Ovary (tissue), 7 donors: ENCODE measurements at regions not wholly inside any gene's neighbourhood (a gene's known extent, or its start where the extent isn't known, plus 50 kb on each side); places are given as distances from the start of the nearest gene placed in this dataset.

Source experiments
- DNase-seq, 5 donors: peaks; one replicate each; pipeline ENCODE4 v3.0.0-alpha.2; 2019 to 2020
- H3K27ac ChIP-seq, 2 donors: fragments of 200-600 bp; one replicate each; pipeline versions ENCODE4 v1.5.1 to v1.8.0; 2019 to 2022
- H3K27me3 ChIP-seq: fragments of 200-600 bp; one replicate; pipeline ENCODE4 v1.8.0; 2022
- H3K36me3 ChIP-seq: fragments of 200-600 bp; sonication (generic); one replicate; pipeline ENCODE4 v1.5.1; 2019
- H3K4me1 ChIP-seq: one replicate; pipeline ENCODE4 v1.8.1; 2013; ENCODE audit warnings: mild to moderate bottlenecking, moderate library complexity; ENCODE audit not compliant: insufficient read depth
- H3K4me3 ChIP-seq: fragments of 200-600 bp; sonication (generic); one replicate; pipeline ENCODE4 v1.5.1; 2017
- H3K9me3 ChIP-seq, 2 donors: fragments of 200-600 bp in 1 of 2; sonication (generic) in 1 of 2; one replicate each; pipeline versions ENCODE4 v1.5.1 to v1.8.1; 2013 to 2019; ENCODE audit warnings: mild to moderate bottlenecking in 1 of 2, moderate library complexity in 1 of 2
- EP300 ChIP-seq: sonication (generic); formaldehyde crosslinking; IDR thresholded peaks from one replicate; pipeline ENCODE4 v1.6.1; 2017; ENCODE audit warnings: antibody characterized with exemption
- POLR2A ChIP-seq: fragments of 450-650 bp; IDR thresholded peaks from one replicate; pipeline ENCODE4 v1.6.1; 2017; ENCODE audit warnings: antibody characterized with exemption, mild to moderate bottlenecking, moderate library complexity
- WGBS, 3 donors: extraction: QIAGEN DNeasy Blood & Tissue Kit in 1 of 3; methylation state at CpG; one replicate each; pipeline versions ENCODE4 v1.1.5 to v1.1.7; 2013 to 2017; 5-methylcytosine and 5-hydroxymethylcytosine counted together
- intact Hi-C, 4 donors: fragments of 100-400 bp; cut with DNase I; formaldehyde crosslinking; loops; one replicate each; pipeline versions ENCODE4 v1.11.0 to v1.15.1; 2022 to 2023
- TF ChIP-seq, protein P1 (sequence below), 3 donors: fragments of 450-650 bp in 2 of 3; fragments of 200-600 bp in 1 of 3; IDR thresholded peaks; one replicate each; pipeline versions ENCODE4 v1.5.1 to v1.8.0; 2016 to 2022; ENCODE audit warnings: antibody characterized with exemption in 3 of 3, mild to moderate bottlenecking in 1 of 3
- donor health status: DM: no; HTN: no; CAD: no; lungs with moderate emphysema.
- donor health status: DM: no; HTN: no; CAD: no.
- donor health status: Bipolar disorder and iron deficiency.
- donor health status: DM: no; HTN: no; CAD: no.
- donor health status: DM: yes; HTN: yes; CAD: no.

GRCh38 chr2:217048730-217049129 lies 188.9 kb upstream of the TNP1 start:
- no peak for TF ChIP-seq POLR2A
- TF ChIP-seq EP300: no peak
- TF ChIP-seq, protein P1, sequence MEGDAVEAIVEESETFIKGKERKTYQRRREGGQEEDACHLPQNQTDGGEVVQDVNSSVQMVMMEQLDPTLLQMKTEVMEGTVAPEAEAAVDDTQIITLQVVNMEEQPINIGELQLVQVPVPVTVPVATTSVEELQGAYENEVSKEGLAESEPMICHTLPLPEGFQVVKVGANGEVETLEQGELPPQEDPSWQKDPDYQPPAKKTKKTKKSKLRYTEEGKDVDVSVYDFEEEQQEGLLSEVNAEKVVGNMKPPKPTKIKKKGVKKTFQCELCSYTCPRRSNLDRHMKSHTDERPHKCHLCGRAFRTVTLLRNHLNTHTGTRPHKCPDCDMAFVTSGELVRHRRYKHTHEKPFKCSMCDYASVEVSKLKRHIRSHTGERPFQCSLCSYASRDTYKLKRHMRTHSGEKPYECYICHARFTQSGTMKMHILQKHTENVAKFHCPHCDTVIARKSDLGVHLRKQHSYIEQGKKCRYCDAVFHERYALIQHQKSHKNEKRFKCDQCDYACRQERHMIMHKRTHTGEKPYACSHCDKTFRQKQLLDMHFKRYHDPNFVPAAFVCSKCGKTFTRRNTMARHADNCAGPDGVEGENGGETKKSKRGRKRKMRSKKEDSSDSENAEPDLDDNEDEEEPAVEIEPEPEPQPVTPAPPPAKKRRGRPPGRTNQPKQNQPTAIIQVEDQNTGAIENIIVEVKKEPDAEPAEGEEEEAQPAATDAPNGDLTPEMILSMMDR (IDR thresholded peaks at IDR 0.05): no peak
- DNase-seq: no peak
- no peaks in the 10 kb centered on the region for H3K36me3 ChIP-seq
- H3K9me3 ChIP-seq: no peaks in the 10 kb centered on the region
- WGBS, 3 donors: 94 to 96% (median 95%) methylated on average over 1 of the region's 1 CpG
- no peak overlapping the region for H3K27ac ChIP-seq
- no peak overlapping the region for H3K4me3 ChIP-seq
- peaks cover 13% of the 10 kb centered on the region for H3K4me1 ChIP-seq
- no peaks in the 10 kb centered on the region for H3K27me3 ChIP-seq
- intact Hi-C loops: no loop called here

DNA sequence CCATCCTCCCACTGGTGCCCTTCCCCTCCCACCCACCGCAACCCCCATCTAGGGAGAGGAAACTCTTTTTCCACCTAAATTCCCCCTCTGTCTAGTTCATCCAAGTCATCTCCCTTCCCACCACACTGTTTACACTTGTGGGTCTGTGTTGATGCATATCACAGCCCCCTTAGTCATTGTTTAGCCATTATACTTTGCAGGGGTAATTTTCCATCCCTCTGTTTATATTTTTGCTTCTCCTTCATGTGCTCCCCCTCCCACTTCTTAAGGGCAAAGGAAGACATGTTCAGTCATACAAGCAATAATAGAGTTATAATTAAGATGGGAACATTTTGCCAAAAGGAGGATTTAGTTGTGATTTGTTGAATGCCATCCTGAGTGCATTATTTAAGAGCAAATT lies 187.8 kb upstream of the TNP1 start:
- Histone ChIP-seq H3K27ac (no peak overlapping the region), H3K36me3 (no peaks in the 10 kb centered on the region), H3K4me1 (peaks cover 5% of the 10 kb centered on the region), H3K4me3 (no peak overlapping the region), H3K27me3 (no peaks in the 10 kb centered on the region), H3K9me3 (no peaks in the 10 kb centered on the region)
- WGBS, 3 donors: 82 to 95% (median 90%) methylated on average over 1 of the region's 1 CpG
- intact Hi-C loops: no loop called here
- TF ChIP-seq, protein P1 (IDR thresholded peaks at IDR 0.05): no peak
- no peak for TF ChIP-seq EP300
- TF ChIP-seq POLR2A: no peak
- no peak for DNase-seq

DNA sequence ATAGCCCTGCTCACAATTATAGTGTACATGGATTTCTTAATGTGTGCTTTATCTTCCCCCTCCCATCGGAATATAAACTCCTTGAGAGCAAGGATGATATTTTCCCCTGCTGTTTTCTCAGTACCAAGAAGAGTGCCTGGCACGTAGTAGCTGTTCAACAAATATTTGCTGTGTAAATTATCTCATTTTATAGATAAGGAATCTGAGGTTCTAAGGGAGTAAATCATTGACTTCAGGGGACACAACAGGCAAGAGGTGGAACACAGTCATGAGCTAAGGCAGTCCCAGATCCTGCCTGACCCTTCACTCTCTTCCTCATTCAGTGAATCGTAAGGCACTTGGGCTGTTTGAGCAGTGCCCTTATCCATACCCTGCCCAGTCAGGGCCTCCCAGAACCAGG lies 187.3 kb upstream of the TNP1 start:
- no peak for DNase-seq
- H3K4me3 ChIP-seq: no peak overlapping the region
- WGBS, 3 donors: 89 to 95% (median 90%) methylated on average over 3 of the region's 3 CpGs
- H3K27ac ChIP-seq: no peak overlapping the region
- no peaks in the 10 kb centered on the region for H3K36me3 ChIP-seq
- intact Hi-C loops: no loop called here
- H3K27me3 ChIP-seq: no peaks in the 10 kb centered on the region
- H3K4me1 ChIP-seq: peaks cover 5% of the 10 kb centered on the region
- H3K9me3 ChIP-seq: no peaks in the 10 kb centered on the region
- TF ChIP-seq POLR2A (no peak), EP300 (no peak)
- TF ChIP-seq, protein P1 (IDR thresholded peaks at IDR 0.05): no peak

GRCh38 chr2:217045700-217046475 lies 186.0 kb upstream of the TNP1 start:
- Histone ChIP-seq H3K27ac (no peak overlapping the region), H3K4me1 (peaks cover 5% of the 10 kb centered on the region), H3K27me3 (no peaks in the 10 kb centered on the region), H3K4me3 (no peak overlapping the region), H3K36me3 (no peaks in the 10 kb centered on the region), H3K9me3 (no peaks in the 10 kb centered on the region)
- intact Hi-C loops: no loop called here
- WGBS, 3 donors: 59 to 77% (median 60%) methylated on average over 7 of the region's 7 CpGs
- no peak for DNase-seq
- no peak for TF ChIP-seq EP300
- TF ChIP-seq POLR2A: no peak
- TF ChIP-seq, protein P1 (IDR thresholded peaks at IDR 0.05): no peak
